C4-2B (cell line): ENCODE measurements at regions not wholly inside any gene's neighbourhood (a gene's known extent, or its start where the extent isn't known, plus 50 kb on each side); places are given as distances from the start of the nearest gene placed in this dataset.

Experiments used
- H3K27ac ChIP-seq: fragments of 450-650 bp; 2 replicates; pipeline ENCODE4 v1.5.1; 2017
- ZFX ChIP-seq: fragments of 450-650 bp; IDR thresholded peaks from 2 replicates; pipeline ENCODE4 v1.6.1; 2017
- TF ChIP-seq, protein P1 (sequence below): fragments of 450-650 bp; conservative IDR thresholded peaks from 2 replicates; pipeline ENCODE4 v1.5.1; 2017; ENCODE audit warnings: mild to moderate bottlenecking

DNA sequence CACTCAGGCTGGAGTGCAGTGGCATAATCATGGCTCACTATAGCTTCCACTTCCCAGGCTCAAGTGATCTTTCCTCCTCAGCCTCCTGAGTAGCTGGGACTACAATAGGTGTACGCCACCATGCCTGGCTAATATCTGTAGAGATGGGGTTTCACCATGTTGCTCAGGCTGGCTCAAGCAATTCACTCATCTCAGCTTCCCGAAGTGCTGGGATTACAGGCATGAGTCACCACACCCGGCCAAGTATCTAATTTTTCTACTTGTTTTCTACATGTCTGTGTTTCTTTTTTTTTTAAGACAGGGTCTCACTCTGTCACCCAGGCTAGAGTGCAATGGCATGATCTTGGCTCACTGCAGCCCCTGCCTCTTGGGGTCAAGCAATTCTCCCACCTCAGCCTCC is 119.7 kb upstream of the MED13L start:
- TF ChIP-seq, protein P1, sequence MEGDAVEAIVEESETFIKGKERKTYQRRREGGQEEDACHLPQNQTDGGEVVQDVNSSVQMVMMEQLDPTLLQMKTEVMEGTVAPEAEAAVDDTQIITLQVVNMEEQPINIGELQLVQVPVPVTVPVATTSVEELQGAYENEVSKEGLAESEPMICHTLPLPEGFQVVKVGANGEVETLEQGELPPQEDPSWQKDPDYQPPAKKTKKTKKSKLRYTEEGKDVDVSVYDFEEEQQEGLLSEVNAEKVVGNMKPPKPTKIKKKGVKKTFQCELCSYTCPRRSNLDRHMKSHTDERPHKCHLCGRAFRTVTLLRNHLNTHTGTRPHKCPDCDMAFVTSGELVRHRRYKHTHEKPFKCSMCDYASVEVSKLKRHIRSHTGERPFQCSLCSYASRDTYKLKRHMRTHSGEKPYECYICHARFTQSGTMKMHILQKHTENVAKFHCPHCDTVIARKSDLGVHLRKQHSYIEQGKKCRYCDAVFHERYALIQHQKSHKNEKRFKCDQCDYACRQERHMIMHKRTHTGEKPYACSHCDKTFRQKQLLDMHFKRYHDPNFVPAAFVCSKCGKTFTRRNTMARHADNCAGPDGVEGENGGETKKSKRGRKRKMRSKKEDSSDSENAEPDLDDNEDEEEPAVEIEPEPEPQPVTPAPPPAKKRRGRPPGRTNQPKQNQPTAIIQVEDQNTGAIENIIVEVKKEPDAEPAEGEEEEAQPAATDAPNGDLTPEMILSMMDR = no peak
- TF ChIP-seq ZFX = no peak
- H3K27ac ChIP-seq = no peak overlapping the region

DNA sequence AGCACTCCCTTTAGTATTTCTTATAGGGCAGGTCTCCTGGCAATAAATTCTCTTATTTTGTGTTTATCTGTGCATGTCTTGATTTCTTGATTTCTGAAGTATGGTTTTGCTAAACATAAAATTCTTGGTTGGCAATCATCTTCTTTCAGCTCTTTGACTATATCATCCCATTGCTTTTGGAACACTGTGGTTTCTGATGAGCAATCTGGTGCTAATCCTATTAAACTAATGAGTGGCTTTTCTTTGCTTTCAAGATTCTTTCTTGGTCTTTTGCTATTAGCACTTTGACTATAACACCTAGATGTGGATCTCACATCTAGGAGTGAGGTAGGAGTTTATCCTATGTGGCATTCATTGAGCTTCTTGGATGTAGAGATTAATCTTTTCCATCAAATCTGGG is 120.7 kb upstream of the MED13L start:
- H3K27ac ChIP-seq = no peak overlapping the region
- TF ChIP-seq, protein P1 = no peak

- TF ChIP-seq, protein P1 = no peak
- TF ChIP-seq ZFX = no peak
- H3K27ac ChIP-seq = no peak overlapping the region
These were observed 121.6 kb upstream of the MED13L start for GRCh38 chr12:116399055-116399454.

- no peak for TF ChIP-seq ZFX
- TF ChIP-seq, protein P1 = no peak
- no peak overlapping the region for H3K27ac ChIP-seq
These were observed 123.3 kb upstream of the MED13L start for GRCh38 chr12:116400636-116401372.

- no peak overlapping the region for H3K27ac ChIP-seq
- TF ChIP-seq, protein P1 = no peak
- no peak for TF ChIP-seq ZFX
These were observed 124.1 kb upstream of the MED13L start for GRCh38 chr12:116401565-116401964.

GRCh38 chr12:116402163-116402939 is 124.9 kb upstream of the MED13L start:
- TF ChIP-seq ZFX = no peak
- TF ChIP-seq, protein P1 = no peak
- H3K27ac ChIP-seq = no peak overlapping the region

DNA sequence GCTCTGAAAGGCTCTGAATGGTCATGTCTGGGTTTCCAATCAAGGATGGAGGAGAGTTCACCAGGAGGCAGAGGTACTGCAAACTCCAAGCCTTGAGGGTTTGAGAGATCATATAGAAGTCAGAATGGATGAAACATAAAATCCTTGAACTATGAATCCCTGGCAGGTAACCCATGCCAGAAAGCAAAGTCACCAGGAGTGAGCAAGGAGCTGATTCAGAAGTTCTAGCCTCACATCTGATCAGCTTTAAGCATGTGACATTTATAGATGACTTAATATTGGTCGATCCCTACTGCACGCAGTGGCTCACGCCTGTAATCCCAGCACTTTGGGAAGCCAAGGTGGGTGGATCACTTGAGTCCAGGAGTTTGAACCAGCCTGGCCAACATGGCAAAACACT is 126.1 kb upstream of the MED13L start:
- H3K27ac ChIP-seq = no peak overlapping the region
- TF ChIP-seq, protein P1 = no peak
- TF ChIP-seq ZFX = no peak
